GM23338 (cell line): ENCODE measurements at regions not wholly inside any gene's neighbourhood (a gene's known extent, or its start where the extent isn't known, plus 50 kb on each side); places are given as distances from the start of the nearest gene placed in this dataset.

ENCODE experiments used
- CREB1 ChIP-seq: fragments of 250-450 bp; sonication (Bioruptor Pico); IDR thresholded peaks from 2 replicates; pipeline ENCODE4 v1.5.0; 2020; ENCODE audit warnings: low read depth, mild to moderate bottlenecking, moderate library complexity
- ETS1 ChIP-seq: IDR thresholded peaks from 2 replicates; pipeline ENCODE4 v1.6.1; 2016; ENCODE audit warnings: antibody characterized with exemption
- EZH2 ChIP-seq: fragments of 200-600 bp; sonication (generic); IDR thresholded peaks from one replicate; pipeline ENCODE4 v1.8.0; 2017; ENCODE audit warnings: antibody characterized with exemption, mild to moderate bottlenecking, low read depth; ENCODE audit not compliant: unreplicated experiment
- EZH2phosphoT487 ChIP-seq: fragments of 200-600 bp; sonication (generic); IDR thresholded peaks from one replicate; pipeline ENCODE4 v1.8.1; 2018; ENCODE audit warnings: antibody characterized with exemption; ENCODE audit not compliant: unreplicated experiment
- JUNB ChIP-seq: IDR thresholded peaks from one replicate; pipeline ENCODE4 v1.6.1; 2016; ENCODE audit warnings: antibody characterized with exemption; ENCODE audit not compliant: unreplicated experiment
- NANOG ChIP-seq: IDR thresholded peaks from 2 replicates; pipeline ENCODE4 v1.6.1; 2016; ENCODE audit warnings: antibody characterized with exemption, borderline replicate concordance
- POLR2AphosphoS5 ChIP-seq: IDR thresholded peaks from 2 replicates; pipeline ENCODE4 v1.6.1; 2016; ENCODE audit warnings: antibody characterized with exemption, low read depth
- REST ChIP-seq: IDR thresholded peaks from one replicate; pipeline ENCODE4 v1.6.1; 2018; ENCODE audit warnings: antibody characterized with exemption; ENCODE audit not compliant: unreplicated experiment
- STAT1 ChIP-seq: IDR thresholded peaks from one replicate; pipeline ENCODE4 v1.6.1; 2016; ENCODE audit warnings: antibody characterized with exemption; ENCODE audit not compliant: unreplicated experiment
- ZNF114 ChIP-seq: fragments of 250-450 bp; sonication (Bioruptor Pico); IDR thresholded peaks from 2 replicates; pipeline ENCODE4 v1.5.0; 2020; ENCODE audit warnings: mild to moderate bottlenecking, moderate library complexity
- ZNF331 ChIP-seq: fragments of 250-450 bp; sonication (Bioruptor Pico); IDR thresholded peaks from 2 replicates; pipeline ENCODE4 v1.5.0; 2020; ENCODE audit warnings: low read depth, mild to moderate bottlenecking, moderate library complexity
- TF ChIP-seq, protein P1 (sequence below), 2 experiments: fragments of 200-600 bp in 1 of 2; sonication (generic) in 1 of 2; conservative IDR thresholded peaks; 2 replicates each; pipeline versions ENCODE4 v1.5.1 to v1.6.1; 2016 to 2017; ENCODE audit warnings: antibody characterized with exemption in 2 of 2, low read depth in 2 of 2, mild to moderate bottlenecking in 2 of 2, moderate library complexity in 1 of 2
- TF ChIP-seq, protein P2 (sequence below): fragments of 250-450 bp; sonication (Bioruptor Pico); IDR thresholded peaks from 2 replicates; pipeline ENCODE4 v1.5.0; 2020; ENCODE audit warnings: mild to moderate bottlenecking, moderate library complexity

DNA sequence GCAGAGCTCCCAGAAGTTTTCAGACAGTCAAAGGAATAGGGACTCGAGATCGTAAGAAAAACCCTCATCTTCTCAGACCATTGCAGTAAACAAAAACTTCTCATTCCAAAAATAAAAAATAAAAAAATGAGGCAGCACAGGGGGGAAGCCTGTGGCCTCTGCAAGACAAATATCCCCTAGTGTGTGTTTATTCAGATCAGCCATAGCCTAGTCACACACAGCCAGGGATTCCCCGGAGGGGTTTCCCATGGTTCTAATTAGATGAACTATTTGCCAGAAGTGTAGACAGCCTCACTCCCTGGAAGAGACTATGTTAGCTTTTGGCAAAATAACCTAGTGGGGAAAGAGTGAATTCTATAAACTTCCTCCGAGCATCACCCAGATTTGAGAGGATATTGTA, 122.9 kb upstream of the KLF7 start:
- TF ChIP-seq, protein P1, sequence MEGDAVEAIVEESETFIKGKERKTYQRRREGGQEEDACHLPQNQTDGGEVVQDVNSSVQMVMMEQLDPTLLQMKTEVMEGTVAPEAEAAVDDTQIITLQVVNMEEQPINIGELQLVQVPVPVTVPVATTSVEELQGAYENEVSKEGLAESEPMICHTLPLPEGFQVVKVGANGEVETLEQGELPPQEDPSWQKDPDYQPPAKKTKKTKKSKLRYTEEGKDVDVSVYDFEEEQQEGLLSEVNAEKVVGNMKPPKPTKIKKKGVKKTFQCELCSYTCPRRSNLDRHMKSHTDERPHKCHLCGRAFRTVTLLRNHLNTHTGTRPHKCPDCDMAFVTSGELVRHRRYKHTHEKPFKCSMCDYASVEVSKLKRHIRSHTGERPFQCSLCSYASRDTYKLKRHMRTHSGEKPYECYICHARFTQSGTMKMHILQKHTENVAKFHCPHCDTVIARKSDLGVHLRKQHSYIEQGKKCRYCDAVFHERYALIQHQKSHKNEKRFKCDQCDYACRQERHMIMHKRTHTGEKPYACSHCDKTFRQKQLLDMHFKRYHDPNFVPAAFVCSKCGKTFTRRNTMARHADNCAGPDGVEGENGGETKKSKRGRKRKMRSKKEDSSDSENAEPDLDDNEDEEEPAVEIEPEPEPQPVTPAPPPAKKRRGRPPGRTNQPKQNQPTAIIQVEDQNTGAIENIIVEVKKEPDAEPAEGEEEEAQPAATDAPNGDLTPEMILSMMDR (conservative IDR thresholded peaks at IDR 0.05; ENCODE audit: low read depth in 2 of 2) = no peak
- no peak for TF ChIP-seq REST
- TF ChIP-seq EZH2phosphoT487 = no peak
- TF ChIP-seq POLR2AphosphoS5 = no peak
- no peak for TF ChIP-seq EZH2
- TF ChIP-seq CREB1 (CRISPR knock-in tag) = no peak
- TF ChIP-seq ZNF331 (CRISPR knock-in tag) = no peak
- no peak for TF ChIP-seq ETS1
- TF ChIP-seq STAT1 = no peak
- TF ChIP-seq NANOG = no peak
- TF ChIP-seq JUNB = no peak
- no peak for TF ChIP-seq ZNF114
- TF ChIP-seq, protein P2, sequence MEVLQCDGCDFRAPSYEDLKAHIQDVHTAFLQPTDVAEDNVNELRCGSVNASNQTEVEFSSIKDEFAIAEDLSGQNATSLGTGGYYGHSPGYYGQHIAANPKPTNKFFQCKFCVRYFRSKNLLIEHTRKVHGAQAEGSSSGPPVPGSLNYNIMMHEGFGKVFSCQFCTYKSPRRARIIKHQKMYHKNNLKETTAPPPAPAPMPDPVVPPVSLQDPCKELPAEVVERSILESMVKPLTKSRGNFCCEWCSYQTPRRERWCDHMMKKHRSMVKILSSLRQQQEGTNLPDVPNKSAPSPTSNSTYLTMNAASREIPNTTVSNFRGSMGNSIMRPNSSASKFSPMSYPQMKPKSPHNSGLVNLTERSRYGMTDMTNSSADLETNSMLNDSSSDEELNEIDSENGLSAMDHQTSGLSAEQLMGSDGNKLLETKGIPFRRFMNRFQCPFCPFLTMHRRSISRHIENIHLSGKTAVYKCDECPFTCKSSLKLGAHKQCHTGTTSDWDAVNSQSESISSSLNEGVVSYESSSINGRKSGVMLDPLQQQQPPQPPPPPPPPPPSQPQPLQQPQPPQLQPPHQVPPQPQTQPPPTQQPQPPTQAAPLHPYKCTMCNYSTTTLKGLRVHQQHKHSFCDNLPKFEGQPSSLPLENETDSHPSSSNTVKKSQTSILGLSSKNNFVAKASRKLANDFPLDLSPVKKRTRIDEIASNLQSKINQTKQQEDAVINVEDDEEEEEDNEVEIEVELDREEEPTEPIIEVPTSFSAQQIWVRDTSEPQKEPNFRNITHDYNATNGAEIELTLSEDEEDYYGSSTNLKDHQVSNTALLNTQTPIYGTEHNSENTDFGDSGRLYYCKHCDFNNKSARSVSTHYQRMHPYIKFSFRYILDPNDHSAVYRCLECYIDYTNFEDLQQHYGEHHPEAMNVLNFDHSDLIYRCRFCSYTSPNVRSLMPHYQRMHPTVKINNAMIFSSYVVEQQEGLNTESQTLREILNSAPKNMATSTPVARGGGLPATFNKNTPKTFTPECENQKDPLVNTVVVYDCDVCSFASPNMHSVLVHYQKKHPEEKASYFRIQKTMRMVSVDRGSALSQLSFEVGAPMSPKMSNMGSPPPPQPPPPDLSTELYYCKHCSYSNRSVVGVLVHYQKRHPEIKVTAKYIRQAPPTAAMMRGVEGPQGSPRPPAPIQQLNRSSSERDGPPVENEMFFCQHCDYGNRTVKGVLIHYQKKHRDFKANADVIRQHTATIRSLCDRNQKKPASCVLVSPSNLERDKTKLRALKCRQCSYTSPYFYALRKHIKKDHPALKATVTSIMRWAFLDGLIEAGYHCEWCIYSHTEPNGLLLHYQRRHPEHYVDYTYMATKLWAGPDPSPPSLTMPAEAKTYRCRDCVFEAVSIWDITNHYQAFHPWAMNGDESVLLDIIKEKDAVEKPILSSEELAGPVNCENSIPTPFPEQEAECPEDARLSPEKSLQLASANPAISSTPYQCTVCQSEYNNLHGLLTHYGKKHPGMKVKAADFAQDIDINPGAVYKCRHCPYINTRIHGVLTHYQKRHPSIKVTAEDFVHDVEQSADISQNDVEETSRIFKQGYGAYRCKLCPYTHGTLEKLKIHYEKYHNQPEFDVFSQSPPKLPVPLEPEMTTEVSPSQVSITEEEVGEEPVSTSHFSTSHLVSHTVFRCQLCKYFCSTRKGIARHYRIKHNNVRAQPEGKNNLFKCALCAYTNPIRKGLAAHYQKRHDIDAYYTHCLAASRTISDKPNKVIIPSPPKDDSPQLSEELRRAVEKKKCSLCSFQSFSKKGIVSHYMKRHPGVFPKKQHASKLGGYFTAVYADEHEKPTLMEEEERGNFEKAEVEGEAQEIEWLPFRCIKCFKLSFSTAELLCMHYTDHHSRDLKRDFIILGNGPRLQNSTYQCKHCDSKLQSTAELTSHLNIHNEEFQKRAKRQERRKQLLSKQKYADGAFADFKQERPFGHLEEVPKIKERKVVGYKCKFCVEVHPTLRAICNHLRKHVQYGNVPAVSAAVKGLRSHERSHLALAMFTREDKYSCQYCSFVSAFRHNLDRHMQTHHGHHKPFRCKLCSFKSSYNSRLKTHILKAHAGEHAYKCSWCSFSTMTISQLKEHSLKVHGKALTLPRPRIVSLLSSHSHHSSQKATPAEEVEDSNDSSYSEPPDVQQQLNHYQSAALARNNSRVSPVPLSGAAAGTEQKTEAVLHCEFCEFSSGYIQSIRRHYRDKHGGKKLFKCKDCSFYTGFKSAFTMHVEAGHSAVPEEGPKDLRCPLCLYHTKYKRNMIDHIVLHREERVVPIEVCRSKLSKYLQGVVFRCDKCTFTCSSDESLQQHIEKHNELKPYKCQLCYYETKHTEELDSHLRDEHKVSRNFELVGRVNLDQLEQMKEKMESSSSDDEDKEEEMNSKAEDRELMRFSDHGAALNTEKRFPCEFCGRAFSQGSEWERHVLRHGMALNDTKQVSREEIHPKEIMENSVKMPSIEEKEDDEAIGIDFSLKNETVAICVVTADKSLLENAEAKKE (CRISPR knock-in tag) = no peak
